Keratinocyte (primary cell): ENCODE measurements at regions not wholly inside any gene's neighbourhood (a gene's known extent, or its start where the extent isn't known, plus 50 kb on each side); places are given as distances from the start of the nearest gene placed in this dataset.
"Not testable (repeated sequence)": the region's sequence is repeated elsewhere in the genome, so short reads cannot be mapped to it uniquely, and the experiment has no call there.

Experiments
- CTCF ChIP-seq, 3 experiments: IDR thresholded peaks in 1 of 3; conservative IDR thresholded peaks in 1 of 3; optimal IDR thresholded peaks in 1 of 3; 2 replicates in 2 of 3; 3 replicates in 1 of 3; pipeline versions ENCODE3 to v1.5.1; 2011; ENCODE audit warnings: low read length in 3 of 3, mild to moderate bottlenecking in 3 of 3, moderate library complexity in 2 of 3, control low read depth in 1 of 3, inconsistent platforms in 1 of 3; ENCODE audit not compliant: insufficient read depth in 2 of 3; ENCODE audit errors: extremely low read depth in 1 of 3
- EZH2 ChIP-seq: IDR thresholded peaks from one replicate; pipeline ENCODE4 v1.6.1; 2012; ENCODE audit warnings: inconsistent platforms, mild to moderate bottlenecking, low read length, moderate library complexity

- TF ChIP-seq CTCF (optimal IDR thresholded peaks at IDR 0.05 in 1 of 3, IDR thresholded peaks at IDR 0.05 in 1 of 3, conservative IDR thresholded peaks at IDR 0.05 in 1 of 3; ENCODE audit: extremely low read depth in 1 of 3, insufficient read depth in 2 of 3, low read length in 3 of 3); EZH2: not testable (repeated sequence)
These were observed 131.1 kb upstream of the LPP start for GRCh38 chr3:188022902-188023301.
